ENCODE measurements at regions not wholly inside any gene's neighbourhood (a gene's known extent, or its start where the extent isn't known, plus 50 kb on each side); places are given as distances from the start of the nearest gene placed in this dataset.
"Not testable (repeated sequence)": the region's sequence is repeated elsewhere in the genome, so short reads cannot be mapped to it uniquely, and the experiment has no call there.

DNA sequence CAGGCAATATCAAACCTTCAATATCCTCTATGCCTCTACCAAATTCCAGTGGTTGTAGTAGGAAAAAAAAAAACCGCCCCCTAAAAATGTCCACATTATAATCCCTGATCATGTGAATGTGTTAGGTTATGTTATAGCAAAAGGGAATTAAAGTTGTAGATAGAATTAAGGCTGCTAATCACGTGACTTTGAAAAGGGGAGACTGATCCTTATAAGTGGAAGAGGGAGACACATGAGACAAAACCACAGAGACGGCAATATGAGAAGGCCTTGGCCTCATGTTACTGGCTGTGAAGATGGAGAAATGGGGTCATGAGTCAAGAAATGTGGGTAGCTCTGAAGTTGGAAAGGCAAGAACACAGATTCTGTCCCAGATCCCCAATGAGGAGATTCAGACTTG is 1711.3 kb downstream of the KHDRBS2 start:
- not testable (repeated sequence) for DNase-seq (ENCODE audit: low read depth, low spot score)

- peak; percentile 3 for DNase-seq (ENCODE audit: low read depth, low spot score)
These were observed 1713.4 kb downstream of the KHDRBS2 start for GRCh38 chr6:60572607-60573006.

- DNase-seq (ENCODE audit: low read depth, low spot score) = peak; percentile 20
These were observed 1714.6 kb downstream of the KHDRBS2 start for GRCh38 chr6:60571293-60572016.

- not testable (repeated sequence) for DNase-seq (ENCODE audit: low read depth, low spot score)
These were observed 1715.4 kb downstream of the KHDRBS2 start for GRCh38 chr6:60570599-60570998.

DNA sequence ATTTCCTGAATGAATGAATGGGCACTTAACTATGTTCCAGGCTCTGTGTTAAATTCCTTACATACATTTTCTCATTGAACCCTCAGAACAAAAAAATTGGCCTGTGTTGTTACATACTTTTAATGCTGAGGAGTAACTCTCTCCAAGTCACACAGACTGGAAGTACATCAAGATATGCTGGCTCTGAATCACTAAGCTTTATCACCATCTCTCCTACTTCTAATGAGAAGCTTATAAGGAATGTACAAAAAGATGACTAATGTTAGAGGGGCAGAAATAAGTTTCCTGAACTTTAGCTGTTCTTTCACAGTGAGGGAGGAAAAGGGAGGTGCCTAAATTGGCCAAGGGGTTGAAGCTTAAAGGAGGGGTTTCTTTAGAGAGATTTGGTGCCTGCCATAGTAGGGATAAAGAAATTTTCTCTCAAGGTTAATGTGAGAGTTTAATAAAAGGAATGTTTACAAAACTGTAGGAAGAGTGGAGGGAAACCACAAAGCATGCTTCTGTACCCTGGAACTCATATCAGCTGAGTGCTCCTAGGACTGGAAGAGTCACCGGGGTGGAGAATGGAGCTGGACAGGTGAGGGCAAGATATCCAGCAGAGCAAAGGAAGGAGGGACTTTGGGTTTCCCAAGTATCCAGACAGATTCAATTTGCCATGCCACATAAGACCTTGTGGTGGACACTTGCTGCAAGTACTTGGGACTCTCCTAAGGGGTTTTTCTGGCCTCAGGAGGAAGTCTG is 1718.4 kb downstream of the KHDRBS2 start:
- peak; percentile 0 for DNase-seq (ENCODE audit: low read depth, low spot score)

- DNase-seq (ENCODE audit: low read depth, low spot score) = not testable (repeated sequence)
These were observed 1719.6 kb downstream of the KHDRBS2 start for GRCh38 chr6:60566387-60566786.

DNA sequence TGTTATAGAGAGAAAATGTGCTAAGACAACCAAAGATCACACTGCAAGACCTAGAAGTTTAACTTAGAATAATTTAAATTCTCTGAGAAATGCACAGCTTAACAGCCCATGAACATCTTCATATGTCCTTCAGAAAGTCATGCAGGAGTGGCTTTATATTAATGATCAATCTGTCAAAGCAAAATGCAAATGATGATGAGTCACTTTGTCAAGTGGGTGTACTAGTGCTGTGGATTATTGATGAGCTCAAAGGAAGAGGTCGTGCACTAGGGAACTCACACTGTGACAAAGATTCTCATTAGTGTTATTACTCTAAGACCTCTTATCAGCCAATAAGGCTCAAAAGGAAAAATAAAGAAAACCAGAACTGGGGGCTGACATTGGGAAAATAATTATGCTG is 1726.3 kb downstream of the KHDRBS2 start:
- not testable (repeated sequence) for DNase-seq (ENCODE audit: low read depth, low spot score)

GRCh38 chr6:60547340-60547739 is 1738.7 kb downstream of the KHDRBS2 start:
- not testable (repeated sequence) for DNase-seq (ENCODE audit: low read depth, low spot score)

- DNase-seq (ENCODE audit: low read depth, low spot score) = not testable (repeated sequence)
These were observed 1761.3 kb downstream of the KHDRBS2 start for GRCh38 chr6:60524770-60525169.

GRCh38 chr6:60477747-60478146 is 1808.3 kb downstream of the KHDRBS2 start:
- DNase-seq (ENCODE audit: low read depth, low spot score) = not testable (repeated sequence)

DNA sequence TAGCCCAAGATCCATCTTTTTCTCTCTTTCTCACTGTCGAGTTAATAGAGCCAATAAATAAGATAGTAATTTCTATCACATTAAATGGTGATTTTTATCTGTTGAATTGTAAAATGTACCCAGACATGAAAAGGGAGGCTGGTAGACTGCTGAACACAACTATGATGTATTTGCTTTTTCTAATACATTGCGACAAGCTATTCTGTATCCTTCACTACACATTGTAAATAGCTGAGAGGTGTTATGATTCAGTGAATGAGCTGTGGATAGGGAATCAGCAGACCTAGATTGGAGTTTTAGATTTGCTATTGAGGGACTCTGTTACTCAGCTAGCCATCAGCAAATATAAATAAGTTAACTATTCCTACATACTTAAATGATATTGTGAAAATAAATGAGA is 1812.2 kb downstream of the KHDRBS2 start:
- not testable (repeated sequence) for DNase-seq (ENCODE audit: low read depth, low spot score)

GRCh38 chr6:60471426-60471825 is 1814.6 kb downstream of the KHDRBS2 start:
- not testable (repeated sequence) for DNase-seq (ENCODE audit: low read depth, low spot score)

DNA sequence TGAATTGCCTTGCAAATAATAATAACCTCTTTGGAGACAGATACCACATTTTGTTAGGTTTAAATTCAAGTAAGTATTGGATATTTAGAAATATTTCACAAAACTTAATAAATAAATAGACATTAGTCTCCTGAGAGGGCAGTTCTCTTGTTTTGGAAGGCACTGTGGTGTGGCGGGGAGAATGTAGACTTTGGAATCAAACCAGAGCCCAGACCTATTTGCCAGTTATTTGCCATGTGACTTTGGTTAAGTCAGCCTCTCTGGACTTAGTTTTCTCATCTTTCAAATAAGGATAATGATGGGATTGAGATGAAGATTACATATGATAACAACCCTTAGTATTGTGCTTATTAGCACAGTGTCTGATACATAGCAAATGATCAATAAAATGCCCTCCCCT is 1835.6 kb downstream of the KHDRBS2 start:
- not testable (repeated sequence) for DNase-seq (ENCODE audit: low read depth, low spot score)

DNA sequence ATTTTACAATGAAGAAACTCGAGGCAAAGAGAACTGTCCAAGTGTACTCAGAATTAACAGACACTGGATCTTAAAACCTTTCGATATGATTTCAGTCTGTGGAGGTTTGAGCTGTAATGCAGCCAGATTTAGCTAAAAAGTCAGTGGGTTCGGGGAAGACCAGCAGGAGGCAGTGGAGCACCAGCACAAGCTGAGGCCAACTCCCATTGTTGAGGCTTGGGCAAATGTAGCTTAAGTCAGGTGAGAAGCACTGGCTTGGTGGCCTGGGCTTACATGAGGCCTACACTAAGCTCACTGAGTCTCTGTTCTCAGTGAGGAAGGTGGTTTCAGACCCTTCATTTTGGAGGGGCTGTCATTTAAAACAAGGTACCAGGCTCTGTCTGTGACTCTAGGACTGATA is 1841.5 kb downstream of the KHDRBS2 start:
- not testable (repeated sequence) for DNase-seq (ENCODE audit: low read depth, low spot score)

- DNase-seq (ENCODE audit: low read depth, low spot score) = not testable (repeated sequence)
These were observed 1846.3 kb downstream of the KHDRBS2 start for GRCh38 chr6:60439709-60440108.

- DNase-seq (ENCODE audit: low read depth, low spot score) = not testable (repeated sequence)
These were observed 1863.3 kb downstream of the KHDRBS2 start for GRCh38 chr6:60422691-60423090.

DNA sequence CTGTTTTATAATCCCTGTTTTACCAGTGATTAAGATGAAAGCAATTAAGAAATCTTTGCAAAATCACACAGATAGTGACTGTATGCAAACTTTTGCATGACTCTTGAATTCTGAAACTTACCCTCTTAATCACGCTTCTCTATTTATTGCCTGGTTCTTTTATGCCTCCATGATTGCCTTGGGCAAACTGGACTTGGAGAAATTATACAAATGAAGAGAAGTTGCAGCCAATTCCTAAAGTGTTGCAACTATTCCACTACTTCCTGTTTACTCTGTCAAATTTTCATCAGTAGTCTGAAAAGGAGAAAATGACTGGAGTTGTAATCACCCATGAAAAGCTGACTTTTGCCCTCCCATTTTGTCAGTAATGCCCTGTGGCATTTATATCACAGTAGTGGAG is 1869.9 kb downstream of the KHDRBS2 start:
- not testable (repeated sequence) for DNase-seq (ENCODE audit: low read depth, low spot score)

DNA sequence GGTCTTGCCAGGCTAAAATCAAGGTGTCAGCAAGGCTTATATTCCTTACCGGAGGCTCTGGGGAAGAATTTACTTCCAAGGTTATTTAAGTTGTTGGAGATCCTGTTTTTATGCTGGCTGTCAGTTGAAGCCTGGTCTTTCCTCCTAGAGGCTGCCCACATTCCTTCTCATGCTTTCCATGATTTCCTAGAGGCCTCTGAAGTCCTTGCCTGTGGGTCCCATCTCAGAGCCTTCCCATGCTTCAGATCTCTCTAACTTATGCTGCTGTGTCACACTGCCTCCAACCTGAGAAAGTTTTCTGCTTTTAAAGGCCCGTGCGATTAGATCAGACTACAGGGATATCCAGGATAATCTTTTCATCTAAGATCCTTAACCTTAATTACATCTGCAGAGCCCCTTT is 1877.3 kb downstream of the KHDRBS2 start:
- DNase-seq (ENCODE audit: low read depth, low spot score) = not testable (repeated sequence)

- not testable (repeated sequence) for DNase-seq (ENCODE audit: low read depth, low spot score)
These were observed 1882.8 kb downstream of the KHDRBS2 start for GRCh38 chr6:60403268-60403667.

- DNase-seq (ENCODE audit: low read depth, low spot score) = not testable (repeated sequence)
These were observed 1883.5 kb downstream of the KHDRBS2 start for GRCh38 chr6:60402490-60402889.

DNA sequence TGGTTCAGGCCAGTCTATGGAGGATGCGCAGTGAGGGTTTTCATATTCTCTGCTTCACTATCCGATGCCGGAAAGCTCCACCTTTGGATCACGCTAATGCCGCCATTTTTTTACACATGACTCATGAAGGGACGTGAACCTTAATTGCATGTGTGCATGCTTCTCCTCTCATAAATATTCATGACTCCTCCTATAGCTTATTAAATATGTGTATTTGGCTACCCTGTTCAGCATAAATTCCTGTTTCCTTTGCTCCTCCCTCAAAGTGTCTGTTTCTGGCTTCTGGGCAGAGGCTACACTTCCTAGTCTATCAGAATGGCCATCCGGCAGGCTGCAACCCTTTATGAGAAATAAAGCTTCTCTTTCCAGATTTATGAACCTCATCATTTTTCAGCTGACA is 1890.8 kb downstream of the KHDRBS2 start:
- DNase-seq (ENCODE audit: low read depth, low spot score) = not testable (repeated sequence)

- DNase-seq (ENCODE audit: low read depth, low spot score) = not testable (repeated sequence)
These were observed 1893.1 kb downstream of the KHDRBS2 start for GRCh38 chr6:60392969-60393368.

GRCh38 chr6:60389094-60389493 is 1896.9 kb downstream of the KHDRBS2 start:
- DNase-seq (ENCODE audit: low read depth, low spot score) = not testable (repeated sequence)

All from astrocyte of the hippocampus (primary cell).